HG02981 (cell line): ENCODE measurements at regions not wholly inside any gene's neighbourhood (a gene's known extent, or its start where the extent isn't known, plus 50 kb on each side); places are given as distances from the start of the nearest gene placed in this dataset.
"Not testable (repeated sequence)": the region's sequence is repeated elsewhere in the genome, so short reads cannot be mapped to it uniquely, and the experiment has no call there.

Experiments
- ATAC-seq: cut with Tn5 transposase; IDR thresholded peaks from one replicate; pipeline ENCODE4 v1.9.1; 2021; ENCODE audit warnings: mild to moderate bottlenecking, moderate library complexity; ENCODE audit not compliant: unreplicated experiment

DNA sequence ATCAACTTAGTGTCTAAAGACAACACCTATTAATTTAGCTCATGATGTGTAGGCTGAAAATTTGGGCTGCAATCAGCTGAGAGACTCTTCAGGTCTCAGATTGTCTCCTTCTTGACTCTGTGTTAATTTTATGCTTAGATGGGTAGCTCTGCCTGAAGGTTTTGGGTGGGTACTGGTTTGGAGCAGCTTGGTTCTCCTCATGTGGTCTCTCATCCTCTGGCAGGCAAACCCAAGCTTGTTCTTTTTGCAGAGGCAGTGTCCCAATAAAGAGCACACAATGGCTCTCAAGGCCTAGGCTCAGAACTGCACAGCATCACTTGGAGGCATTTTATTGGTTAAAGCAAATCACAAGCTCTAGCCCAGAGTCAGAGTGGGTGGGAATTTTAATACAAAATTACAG lies 280.6 kb downstream of the BTBD3 start:
- no peak for ATAC-seq

DNA sequence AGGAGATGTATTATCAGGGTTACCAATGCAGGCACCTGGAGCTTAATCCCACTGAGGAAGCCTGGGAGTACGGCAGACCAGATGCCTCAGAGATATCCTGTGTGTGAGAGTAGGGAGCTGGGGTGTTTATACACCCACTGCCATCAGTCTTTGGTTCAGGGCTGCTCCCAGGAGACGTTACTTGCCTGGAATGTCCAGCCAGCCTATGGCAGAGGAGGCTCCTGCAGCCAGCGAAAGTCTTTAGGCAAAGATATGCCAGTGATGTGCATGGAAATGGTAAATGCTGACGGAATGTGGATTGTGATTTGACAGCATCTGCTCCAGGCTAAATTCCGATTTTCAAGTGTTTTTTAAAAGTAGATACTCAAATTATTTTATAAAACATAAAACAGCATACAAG lies 282.0 kb downstream of the BTBD3 start:
- no peak for ATAC-seq

- no peak for ATAC-seq
Observed at GRCh38 chr20:12201289-12201991, 283.7 kb downstream of the BTBD3 start.

DNA sequence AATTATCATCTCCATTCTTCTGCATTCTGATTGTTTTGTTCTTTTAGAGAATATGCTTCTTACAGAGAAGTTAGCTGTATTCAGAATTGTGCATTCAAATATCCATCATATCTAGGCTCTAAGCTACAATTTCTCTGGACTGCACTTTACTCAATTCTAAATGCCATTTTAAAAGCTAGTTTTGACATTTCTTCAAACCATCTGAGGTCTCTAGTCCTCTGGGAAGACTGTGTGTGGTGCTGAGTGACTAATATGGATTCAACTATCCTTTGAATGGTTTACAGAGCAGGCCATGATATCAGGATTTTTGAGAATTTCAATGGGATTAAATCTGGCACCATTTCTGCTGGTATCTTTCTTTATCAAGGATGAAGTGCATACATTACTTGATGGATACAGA lies 285.7 kb downstream of the BTBD3 start:
- no peak for ATAC-seq

- ATAC-seq: no peak
Observed at GRCh38 chr20:12203981-12204380, 286.3 kb downstream of the BTBD3 start.

GRCh38 chr20:12207875-12208274 lies 290.2 kb downstream of the BTBD3 start:
- peak; percentile 50 for ATAC-seq

GRCh38 chr20:12210591-12210990 lies 292.9 kb downstream of the BTBD3 start:
- ATAC-seq: no peak

DNA sequence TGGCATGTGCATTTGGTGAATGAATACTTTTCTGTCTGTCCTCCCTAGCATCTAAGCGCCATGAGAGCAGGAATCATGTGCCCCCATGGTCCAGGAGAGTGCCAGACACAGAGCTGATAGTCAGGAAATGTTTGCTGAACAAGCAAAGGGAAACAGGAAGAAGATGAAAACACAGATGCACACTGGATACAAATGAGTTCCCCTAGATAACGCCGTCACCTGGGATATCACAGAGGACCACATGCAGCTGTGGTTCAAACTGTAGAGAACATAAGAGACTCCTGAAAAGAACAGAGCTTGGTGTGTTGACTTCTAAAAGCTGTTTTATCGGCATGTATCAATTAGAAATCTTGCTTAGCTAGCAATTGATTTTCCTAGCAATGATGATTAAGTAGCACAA lies 293.7 kb downstream of the BTBD3 start:
- no peak for ATAC-seq

- no peak for ATAC-seq
Observed at GRCh38 chr20:12217382-12217781, 299.7 kb downstream of the BTBD3 start.

DNA sequence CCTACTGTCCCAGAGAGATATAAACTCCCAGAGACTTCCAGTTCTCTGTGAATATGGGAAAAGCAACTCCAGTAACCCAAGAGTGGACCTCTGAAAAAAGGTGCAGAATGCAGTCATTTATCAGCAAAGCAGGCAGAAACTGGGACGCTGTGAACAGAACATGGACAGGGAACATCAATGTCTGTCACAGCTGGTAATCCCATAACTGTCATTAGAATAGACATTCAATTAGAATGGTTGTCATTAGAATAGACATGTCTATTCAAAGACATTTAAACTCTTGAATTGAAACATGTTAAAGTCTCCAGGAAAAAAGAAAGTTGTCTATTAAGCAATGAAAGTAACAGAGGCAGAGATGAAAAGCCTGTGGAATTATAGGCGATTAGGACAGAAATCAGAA lies 302.1 kb downstream of the BTBD3 start:
- ATAC-seq: no peak

GRCh38 chr20:12223057-12223456 lies 305.4 kb downstream of the BTBD3 start:
- no peak for ATAC-seq

DNA sequence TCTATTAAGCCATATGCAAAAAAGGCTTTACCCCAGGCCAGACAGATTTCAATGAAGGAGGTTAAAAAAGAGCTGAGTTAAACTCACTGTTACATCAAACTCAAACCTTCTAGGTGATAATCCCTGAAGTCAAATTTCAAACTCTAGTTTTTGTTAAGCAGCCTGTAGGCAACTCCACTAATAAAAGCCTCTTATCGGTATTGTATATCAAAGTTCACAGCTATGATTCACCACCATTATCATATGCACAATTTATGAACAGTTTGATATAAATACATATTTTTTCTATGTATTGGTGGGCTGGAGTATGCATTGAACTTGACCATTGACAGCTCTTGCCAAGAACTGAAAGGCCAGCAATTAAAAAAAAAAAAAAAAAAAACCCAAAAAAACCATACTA lies 308.2 kb downstream of the BTBD3 start:
- no peak for ATAC-seq

- ATAC-seq: no peak
Observed at GRCh38 chr20:12229891-12230290, 312.2 kb downstream of the BTBD3 start.

GRCh38 chr20:12237772-12238171 lies 320.1 kb downstream of the BTBD3 start:
- ATAC-seq: no peak

GRCh38 chr20:12241065-12241464 lies 323.4 kb downstream of the BTBD3 start:
- ATAC-seq: no peak

GRCh38 chr20:12243327-12243726 lies 325.6 kb downstream of the BTBD3 start:
- ATAC-seq: no peak

DNA sequence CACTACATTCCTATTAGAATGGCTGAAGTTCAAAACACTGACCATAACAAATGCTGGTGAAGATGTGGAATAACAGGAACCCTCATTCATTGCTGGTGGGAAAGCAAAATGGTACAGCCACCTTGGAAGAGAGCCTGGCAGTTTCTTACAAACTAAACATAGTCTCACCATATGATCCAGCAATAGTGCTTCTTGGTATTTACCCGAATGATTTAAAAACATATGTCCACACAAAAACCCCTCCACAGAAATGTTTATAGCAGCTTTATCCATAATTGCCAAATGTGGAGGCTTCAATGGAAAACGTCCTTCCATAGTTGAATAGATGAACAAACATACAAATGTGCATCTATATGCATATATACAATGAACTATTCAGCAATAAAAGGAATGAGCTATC lies 330.8 kb downstream of the BTBD3 start:
- no peak for ATAC-seq

DNA sequence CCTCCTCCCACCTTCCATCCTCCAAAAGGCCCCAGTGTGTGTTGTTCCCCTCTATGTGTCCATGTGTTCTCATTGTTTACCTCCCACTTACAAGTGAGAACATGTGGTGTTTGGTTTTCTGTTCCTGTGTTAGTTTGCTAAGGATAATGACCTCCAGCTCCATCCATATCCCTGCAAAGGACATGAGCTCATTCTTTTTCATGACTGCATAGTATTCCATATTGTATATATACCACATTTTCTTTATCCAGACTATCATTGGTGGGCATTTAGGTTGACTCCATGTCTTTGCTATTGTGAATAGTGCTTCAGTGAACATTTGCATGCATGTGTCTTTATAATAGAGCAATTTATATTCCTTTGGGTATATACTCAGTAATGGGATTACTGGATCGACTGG lies 333.0 kb downstream of the BTBD3 start:
- not testable (repeated sequence) for ATAC-seq

GRCh38 chr20:12252793-12253192 lies 335.1 kb downstream of the BTBD3 start:
- no peak for ATAC-seq

DNA sequence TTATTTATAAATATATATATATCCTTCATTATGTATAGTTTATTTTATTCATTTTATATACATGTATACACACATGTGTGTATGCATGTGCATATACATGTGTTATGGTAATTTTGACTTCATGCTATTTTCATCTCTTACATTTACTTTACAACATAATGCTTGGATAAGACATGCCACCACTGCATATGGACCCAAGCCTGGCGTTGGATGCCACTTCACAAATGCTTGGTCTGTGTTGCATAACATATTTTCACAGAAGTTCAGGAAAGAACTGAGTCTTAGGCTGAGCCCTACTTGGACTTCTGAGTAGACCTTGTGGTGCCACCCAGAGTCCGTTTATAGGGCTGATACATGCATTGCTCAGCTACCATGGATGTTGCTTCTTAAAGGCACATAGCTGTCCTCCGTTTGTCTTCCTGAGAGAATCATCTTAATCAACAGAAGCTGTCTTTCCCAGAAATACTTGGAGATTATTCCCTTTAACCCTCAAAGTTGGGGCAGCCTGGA lies 337.8 kb downstream of the BTBD3 start:
- no peak for ATAC-seq

DNA sequence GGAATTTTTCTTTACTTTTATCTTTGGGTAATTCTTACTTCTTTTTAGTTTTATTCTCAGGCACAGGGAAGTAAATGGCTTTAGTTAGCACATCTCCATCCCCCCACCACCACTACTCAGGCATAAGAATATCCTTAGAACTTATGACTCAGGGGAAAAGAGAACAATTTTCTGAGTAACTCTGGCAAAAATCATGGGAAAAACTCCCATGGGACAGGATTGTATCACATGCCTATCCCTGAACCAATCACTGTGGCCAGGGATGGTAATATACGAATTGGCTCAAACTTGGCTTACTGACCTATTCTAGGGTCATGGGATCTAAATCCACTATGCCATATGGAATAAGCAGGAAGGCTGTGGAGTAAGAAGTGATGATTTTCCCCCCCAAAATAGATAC lies 339.1 kb downstream of the BTBD3 start:
- no peak for ATAC-seq

DNA sequence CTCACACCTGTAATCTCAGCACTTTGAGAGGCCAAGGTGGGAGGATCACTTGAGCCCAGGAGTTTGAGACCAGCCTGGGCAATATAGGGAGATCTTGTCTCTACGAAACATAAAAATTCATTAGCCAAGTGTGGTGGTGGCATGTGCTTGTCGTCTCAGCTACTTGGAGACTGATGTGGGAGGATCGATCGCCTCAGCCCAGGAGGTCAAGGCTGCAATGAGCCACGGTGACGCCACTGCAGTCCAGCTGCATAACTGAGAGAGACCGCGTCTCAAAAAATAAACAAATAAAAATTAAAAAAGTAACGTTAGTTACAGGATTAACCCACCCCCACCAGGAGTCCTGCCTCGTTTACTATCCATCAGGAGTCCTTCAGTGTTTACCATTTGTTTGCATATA lies 345.1 kb downstream of the BTBD3 start:
- ATAC-seq: no peak

DNA sequence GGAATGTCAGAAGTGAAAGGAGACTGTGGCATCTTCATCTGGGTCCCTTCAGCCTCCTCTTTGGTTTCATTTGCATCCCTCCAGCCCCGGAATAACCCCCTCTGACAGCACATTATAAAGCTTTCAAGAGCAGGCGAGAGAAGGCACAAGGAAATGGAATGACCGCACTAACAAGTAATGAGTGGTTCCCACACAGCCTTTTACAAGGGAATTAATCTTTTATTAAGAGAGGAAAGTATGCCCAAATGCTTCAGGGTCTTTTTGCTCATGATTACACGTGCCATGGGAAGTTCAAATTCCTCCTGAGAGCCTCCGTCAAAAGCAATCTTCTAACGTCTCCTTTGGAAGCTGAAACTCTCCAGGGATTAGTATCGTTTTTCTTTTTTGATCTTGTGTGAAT lies 347.0 kb downstream of the BTBD3 start:
- no peak for ATAC-seq
